OCI-LY3 (cell line): ENCODE measurements at regions not wholly inside any gene's neighbourhood (a gene's known extent, or its start where the extent isn't known, plus 50 kb on each side); places are given as distances from the start of the nearest gene placed in this dataset.

ENCODE experiments used
- H2AFZ ChIP-seq: fragments of 200-600, 300-600 bp; shearing (Covaris generic); 2 replicates; pipeline ENCODE4 v1.6.0; 2014; ENCODE audit warnings: antibody characterized with exemption, low read depth, low read length
- H3K27ac ChIP-seq: fragments of 200-600, 300-600 bp; sonication (generic); 2 replicates; pipeline ENCODE4 v1.5.1; 2014; ENCODE audit warnings: mild to moderate bottlenecking, low read length, moderate library complexity, mixed read lengths
- H3K27me3 ChIP-seq: fragments of 200-600, 300-600 bp; sonication (generic); 2 replicates; pipeline ENCODE4 v1.6.1; 2014; ENCODE audit warnings: low read depth, low read length, mixed read lengths
- H3K36me3 ChIP-seq: fragments of 200-600, 300-600 bp; sonication (generic); replicated peaks from 2 replicates; pipeline ENCODE3; 2014; ENCODE audit warnings: low read depth, low read length, mixed read lengths
- H3K4me1 ChIP-seq: fragments of 300-600, 200-600 bp; sonication (generic); 2 replicates; pipeline ENCODE4 v1.6.1; 2014; ENCODE audit warnings: low read length, mixed read lengths
- H3K4me2 ChIP-seq: fragments of 200-600, 300-600 bp; sonication (generic); 2 replicates; pipeline ENCODE4 v1.6.1; 2014; ENCODE audit warnings: low read length, mixed read lengths
- H3K4me3 ChIP-seq: fragments of 300-600, 200-600 bp; sonication (generic); 2 replicates; pipeline ENCODE4 v1.5.1; 2014; ENCODE audit warnings: antibody characterized with exemption, mild to moderate bottlenecking, low read length, moderate library complexity
- H3K79me2 ChIP-seq: fragments of 300-600, 200-600 bp; shearing (Covaris generic); 2 replicates; pipeline ENCODE4 v1.6.1; 2014; ENCODE audit warnings: mild to moderate bottlenecking, low read length, mixed read lengths
- H3K9ac ChIP-seq: fragments of 300-600, 200-600 bp; shearing (Covaris generic); 2 replicates; pipeline ENCODE4 v1.6.0; 2014; ENCODE audit warnings: mild to moderate bottlenecking, low read length, moderate library complexity
- H3K9me3 ChIP-seq: fragments of 200-600, 300-600 bp; shearing (Covaris generic); 2 replicates; pipeline ENCODE4 v1.6.1; 2014; ENCODE audit warnings: low read length, mixed read lengths; ENCODE audit not compliant: insufficient read depth
- H4K20me1 ChIP-seq: fragments of 200-600, 300-600 bp; sonication (generic); 2 replicates; pipeline ENCODE4 v1.6.1; 2016; ENCODE audit warnings: low read length, mixed read lengths; ENCODE audit not compliant: insufficient read depth
- CTCF ChIP-seq: fragments of 200-600, 300-600 bp; sonication (generic); IDR thresholded peaks from 2 replicates; pipeline ENCODE4 v1.5.1; 2014; ENCODE audit warnings: antibody characterized with exemption, low read length, low read depth
- EZH2phosphoT487 ChIP-seq: fragments of 200-600 bp; shearing (Covaris generic); IDR thresholded peaks from 2 replicates; pipeline ENCODE4 v1.6.1; 2018; ENCODE audit warnings: antibody characterized with exemption, mixed run types, low read depth

- TF ChIP-seq EZH2phosphoT487 (no peak), CTCF (no peak)
- H3K9me3 ChIP-seq = no peaks in the 10 kb centered on the region; the same call in 1 of the 2 replicates
- no peak overlapping the region for H3K27ac ChIP-seq
- H3K4me1 ChIP-seq = no peaks in the 10 kb centered on the region
- no peak overlapping the region for H3K4me2 ChIP-seq
- no peak overlapping the region for H2AFZ ChIP-seq
- H3K4me3 ChIP-seq = no peak overlapping the region
- H4K20me1 ChIP-seq = no peaks in the 10 kb centered on the region
- H3K36me3 ChIP-seq = no peaks in the 10 kb centered on the region
- no peaks in the 10 kb centered on the region for H3K79me2 ChIP-seq
- no peak overlapping the region for H3K9ac ChIP-seq
- H3K27me3 ChIP-seq = no peaks in the 10 kb centered on the region
These were observed 334.0 kb downstream of the NUAK1 start for GRCh38 chr12:105804591-105805265.

GRCh38 chr12:105805730-105806399 is 332.9 kb downstream of the NUAK1 start:
- Histone ChIP-seq H3K36me3 (no peaks in the 10 kb centered on the region), H3K79me2 (no peaks in the 10 kb centered on the region), H4K20me1 (no peaks in the 10 kb centered on the region), H3K9ac (no peak overlapping the region), H3K9me3 (no peaks in the 10 kb centered on the region; the same call in 1 of the 2 replicates), H3K4me2 (no peak overlapping the region), H3K27ac (no peak overlapping the region), H3K27me3 (no peaks in the 10 kb centered on the region), H3K4me1 (no peaks in the 10 kb centered on the region), H2AFZ (no peak overlapping the region), H3K4me3 (no peak overlapping the region)
- TF ChIP-seq EZH2phosphoT487 (no peak), CTCF (no peak)

- H3K79me2 ChIP-seq = no peaks in the 10 kb centered on the region
- H3K4me1 ChIP-seq = no peaks in the 10 kb centered on the region
- H3K4me2 ChIP-seq = no peak overlapping the region
- no peak for TF ChIP-seq EZH2phosphoT487
- no peak for TF ChIP-seq CTCF
- no peak overlapping the region for H3K4me3 ChIP-seq
- H3K27me3 ChIP-seq = no peaks in the 10 kb centered on the region
- no peak overlapping the region for H3K27ac ChIP-seq
- H3K9ac ChIP-seq = no peak overlapping the region
- H3K36me3 ChIP-seq = no peaks in the 10 kb centered on the region
- no peaks in the 10 kb centered on the region; the same call in 1 of the 2 replicates for H3K9me3 ChIP-seq
- H2AFZ ChIP-seq = no peak overlapping the region
- no peaks in the 10 kb centered on the region for H4K20me1 ChIP-seq
These were observed 332.4 kb downstream of the NUAK1 start for GRCh38 chr12:105806400-105806770.

GRCh38 chr12:105812366-105812765 is 326.4 kb downstream of the NUAK1 start:
- peaks cover 8% of the 10 kb centered on the region for H3K4me1 ChIP-seq
- no peak overlapping the region for H3K4me2 ChIP-seq
- TF ChIP-seq CTCF = no peak
- TF ChIP-seq EZH2phosphoT487 = no peak
- no peak overlapping the region for H2AFZ ChIP-seq
- no peaks in the 10 kb centered on the region; the same call in 1 of the 2 replicates for H3K9me3 ChIP-seq
- H3K27ac ChIP-seq = no peak overlapping the region
- H3K4me3 ChIP-seq = no peak overlapping the region
- no peaks in the 10 kb centered on the region for H3K36me3 ChIP-seq
- H3K27me3 ChIP-seq = no peaks in the 10 kb centered on the region
- no peaks in the 10 kb centered on the region for H3K79me2 ChIP-seq
- no peak overlapping the region for H3K9ac ChIP-seq
- no peaks in the 10 kb centered on the region for H4K20me1 ChIP-seq
